ENCODE measurements at regions not wholly inside any gene's neighbourhood (a gene's known extent, or its start where the extent isn't known, plus 50 kb on each side); places are given as distances from the start of the nearest gene placed in this dataset.

DNA sequence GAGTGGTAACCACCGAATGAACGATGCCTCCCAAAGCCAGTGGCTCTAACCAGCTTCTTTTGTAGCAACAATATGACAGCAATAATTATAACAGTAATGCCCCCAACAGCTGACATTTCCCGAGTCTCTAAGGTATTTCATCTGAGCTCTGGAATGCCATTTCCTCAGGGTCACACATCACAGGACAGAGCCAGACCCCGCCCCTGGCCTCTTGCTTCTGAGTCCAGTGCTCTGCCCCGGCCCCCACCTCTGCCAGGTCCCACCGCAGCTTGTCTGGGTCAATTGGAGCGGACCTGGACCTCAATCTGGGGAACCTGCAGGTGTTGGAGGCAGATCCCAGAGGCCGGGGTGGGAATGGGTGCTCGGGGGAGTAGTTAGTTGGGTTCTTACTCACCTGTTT, 63.8 kb downstream of the IGLL1 start:
- no peak overlapping the region for H3K27ac ChIP-seq (ENCODE audit: low read length)
- H3F3A ChIP-seq (ENCODE audit: insufficient read depth, low read length), result no peaks in the 10 kb centered on the region
- no peaks in the 10 kb centered on the region for H3K9me2 ChIP-seq (replicated peaks; ENCODE audit: insufficient read depth, low read length)
- no peak for DNase-seq
- peaks cover 1% of the 10 kb centered on the region; the same call in 1 of the 2 replicates for H3K4me1 ChIP-seq (ENCODE audit: low read length)
- H2AFZ ChIP-seq (ENCODE audit: low read length), result no peak overlapping the region
- H3K36me3 ChIP-seq (replicated peaks; ENCODE audit: insufficient read depth, low read length), result no peaks in the 10 kb centered on the region
- H3K27me3 ChIP-seq (replicated peaks; ENCODE audit: insufficient read depth, low read length), result peaks cover 10% of the 10 kb centered on the region
- no peak overlapping the region for H3K4me2 ChIP-seq (ENCODE audit: low read depth, low read length)
- no peaks in the 10 kb centered on the region for H3K9me3 ChIP-seq (replicated peaks; ENCODE audit: insufficient read depth, low read length)
- no peak overlapping the region for H3K4me3 ChIP-seq (ENCODE audit: low read length)
- H3K9ac ChIP-seq (ENCODE audit: low read length), result no peak overlapping the region
- no peaks in the 10 kb centered on the region for H4K20me1 ChIP-seq (ENCODE audit: insufficient read depth, low read length)
- no peaks in the 10 kb centered on the region for H3K79me2 ChIP-seq (ENCODE audit: low read length)
- TF ChIP-seq EZH2 (optimal IDR thresholded peaks at IDR 0.05; ENCODE audit: low read depth, low read length), result no peak

DNA sequence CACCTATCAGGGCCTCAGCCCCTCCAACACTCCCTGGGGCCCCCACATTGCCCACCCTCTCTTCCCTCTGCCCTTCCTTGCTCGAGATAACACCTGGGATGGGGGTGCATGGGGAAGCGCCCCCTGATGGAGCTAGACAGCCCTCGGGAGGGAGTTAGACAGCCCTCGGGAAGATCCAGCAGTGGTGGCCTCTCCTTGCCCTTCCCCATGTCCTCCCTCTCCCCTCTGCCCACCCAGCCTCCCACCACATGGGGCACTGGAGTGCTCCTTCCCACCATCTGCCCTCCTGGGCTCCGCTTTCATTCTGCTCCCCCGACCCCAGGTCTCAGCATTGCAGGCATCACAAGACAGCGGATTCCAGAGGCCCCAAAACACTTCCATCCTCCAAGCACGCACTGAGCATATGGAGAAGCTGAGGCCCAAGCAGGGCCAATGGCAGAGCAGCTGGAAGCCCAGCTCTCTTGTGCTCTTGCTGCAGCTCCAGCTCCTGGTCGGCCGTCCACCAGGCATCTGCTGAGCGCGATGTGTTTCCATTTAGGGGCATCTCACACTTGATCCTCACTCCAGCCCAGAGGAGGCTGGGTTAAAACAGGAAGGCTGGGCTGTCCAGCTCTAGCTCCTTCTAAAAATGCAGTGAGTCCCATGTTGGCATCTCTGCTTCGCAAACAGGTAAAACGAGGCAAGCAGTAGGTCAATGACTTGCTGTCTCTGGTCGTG, 65.6 kb downstream of the IGLL1 start:
- no peak for TF ChIP-seq EZH2 (optimal IDR thresholded peaks at IDR 0.05; ENCODE audit: low read depth, low read length)
- TF ChIP-seq, protein P1, sequence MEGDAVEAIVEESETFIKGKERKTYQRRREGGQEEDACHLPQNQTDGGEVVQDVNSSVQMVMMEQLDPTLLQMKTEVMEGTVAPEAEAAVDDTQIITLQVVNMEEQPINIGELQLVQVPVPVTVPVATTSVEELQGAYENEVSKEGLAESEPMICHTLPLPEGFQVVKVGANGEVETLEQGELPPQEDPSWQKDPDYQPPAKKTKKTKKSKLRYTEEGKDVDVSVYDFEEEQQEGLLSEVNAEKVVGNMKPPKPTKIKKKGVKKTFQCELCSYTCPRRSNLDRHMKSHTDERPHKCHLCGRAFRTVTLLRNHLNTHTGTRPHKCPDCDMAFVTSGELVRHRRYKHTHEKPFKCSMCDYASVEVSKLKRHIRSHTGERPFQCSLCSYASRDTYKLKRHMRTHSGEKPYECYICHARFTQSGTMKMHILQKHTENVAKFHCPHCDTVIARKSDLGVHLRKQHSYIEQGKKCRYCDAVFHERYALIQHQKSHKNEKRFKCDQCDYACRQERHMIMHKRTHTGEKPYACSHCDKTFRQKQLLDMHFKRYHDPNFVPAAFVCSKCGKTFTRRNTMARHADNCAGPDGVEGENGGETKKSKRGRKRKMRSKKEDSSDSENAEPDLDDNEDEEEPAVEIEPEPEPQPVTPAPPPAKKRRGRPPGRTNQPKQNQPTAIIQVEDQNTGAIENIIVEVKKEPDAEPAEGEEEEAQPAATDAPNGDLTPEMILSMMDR (IDR thresholded peaks at IDR 0.05; ENCODE audit: low read length), result no peak
- TF ChIP-seq EZH2phosphoT487 (IDR thresholded peaks at IDR 0.05; ENCODE audit: low read length), result no peak
- Histone ChIP-seq H3K9me2 (replicated peaks; ENCODE audit: insufficient read depth, low read length) (no peaks in the 10 kb centered on the region), H2AFZ (ENCODE audit: low read length) (no peak overlapping the region), H3K27me3 (replicated peaks; ENCODE audit: insufficient read depth, low read length) (peaks cover 8% of the 10 kb centered on the region), H3K4me1 (ENCODE audit: low read length) (no peaks in the 10 kb centered on the region), H3K9me3 (replicated peaks; ENCODE audit: insufficient read depth, low read length) (no peaks in the 10 kb centered on the region), H3K36me3 (replicated peaks; ENCODE audit: insufficient read depth, low read length) (no peaks in the 10 kb centered on the region), H3K27ac (ENCODE audit: low read length) (no peak overlapping the region), H3K4me3 (ENCODE audit: low read length) (no peak overlapping the region), H3K79me2 (ENCODE audit: low read length) (no peaks in the 10 kb centered on the region), H3K9ac (ENCODE audit: low read length) (no peak overlapping the region), H3K4me2 (ENCODE audit: low read depth, low read length) (no peak overlapping the region), H4K20me1 (ENCODE audit: insufficient read depth, low read length) (no peaks in the 10 kb centered on the region), H3F3A (ENCODE audit: insufficient read depth, low read length) (no peaks in the 10 kb centered on the region)
- no peak for DNase-seq

DNA sequence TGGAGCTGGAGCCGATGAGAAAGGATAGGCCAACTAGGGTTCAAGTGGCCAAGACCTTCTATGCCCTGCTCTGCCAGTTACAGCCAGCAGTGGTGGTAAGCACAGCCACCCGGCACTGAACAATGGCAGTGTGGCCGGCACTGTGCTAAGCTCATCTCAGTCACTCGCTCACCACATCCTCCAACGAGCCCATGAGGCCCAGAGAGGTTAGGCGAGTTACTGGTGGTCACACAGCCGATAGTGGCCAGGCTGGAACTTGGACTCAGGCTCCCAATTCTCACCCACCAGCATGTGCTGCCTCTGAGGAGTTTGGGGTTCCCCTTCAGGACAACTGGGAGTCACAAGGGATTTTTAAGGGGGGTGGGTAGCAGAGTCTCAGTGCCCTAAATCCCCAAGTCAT, 66.4 kb downstream of the IGLL1 start:
- TF ChIP-seq, protein P1 (IDR thresholded peaks at IDR 0.05; ENCODE audit: low read length), result no peak
- TF ChIP-seq EZH2 (optimal IDR thresholded peaks at IDR 0.05; ENCODE audit: low read depth, low read length) (no peak), EZH2phosphoT487 (IDR thresholded peaks at IDR 0.05; ENCODE audit: low read length) (no peak)
- no peak overlapping the region for H2AFZ ChIP-seq (ENCODE audit: low read length)
- no peaks in the 10 kb centered on the region for H3K36me3 ChIP-seq (replicated peaks; ENCODE audit: insufficient read depth, low read length)
- DNase-seq, result no peak
- no peaks in the 10 kb centered on the region for H3K4me1 ChIP-seq (ENCODE audit: low read length)
- H4K20me1 ChIP-seq (ENCODE audit: insufficient read depth, low read length), result no peaks in the 10 kb centered on the region
- peaks cover 9% of the 10 kb centered on the region for H3K27me3 ChIP-seq (replicated peaks; ENCODE audit: insufficient read depth, low read length)
- H3K4me3 ChIP-seq (ENCODE audit: low read length), result no peak overlapping the region
- no peaks in the 10 kb centered on the region for H3K9me3 ChIP-seq (replicated peaks; ENCODE audit: insufficient read depth, low read length)
- no peak overlapping the region for H3K4me2 ChIP-seq (ENCODE audit: low read depth, low read length)
- no peak overlapping the region for H3K27ac ChIP-seq (ENCODE audit: low read length)
- no peaks in the 10 kb centered on the region for H3F3A ChIP-seq (ENCODE audit: insufficient read depth, low read length)
- H3K9ac ChIP-seq (ENCODE audit: low read length), result no peak overlapping the region
- H3K79me2 ChIP-seq (ENCODE audit: low read length), result no peaks in the 10 kb centered on the region
- H3K9me2 ChIP-seq (replicated peaks; ENCODE audit: insufficient read depth, low read length), result no peaks in the 10 kb centered on the region

DNA sequence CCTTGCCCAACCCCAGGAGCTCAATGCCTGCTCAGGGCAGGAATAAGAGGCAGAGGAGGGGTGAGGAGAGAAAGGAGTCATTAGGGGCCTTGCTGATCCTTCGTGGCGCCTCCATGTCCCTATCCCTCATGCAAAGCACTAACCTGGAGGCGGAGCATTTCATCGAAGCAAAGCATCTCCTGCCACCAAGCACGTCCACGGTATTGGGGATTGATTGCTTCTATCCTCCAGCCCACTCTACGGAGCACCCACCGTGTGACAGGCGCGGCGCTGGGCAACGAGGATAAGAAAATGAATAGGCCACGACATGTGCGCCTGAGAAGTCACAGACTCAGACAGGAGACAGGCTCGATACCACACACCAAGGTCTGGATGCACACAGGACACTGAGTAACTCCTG, 67.0 kb downstream of the IGLL1 start:
- no peak for DNase-seq
- no peak overlapping the region for H3K4me2 ChIP-seq (ENCODE audit: low read depth, low read length)
- no peaks in the 10 kb centered on the region for H3F3A ChIP-seq (ENCODE audit: insufficient read depth, low read length)
- no peaks in the 10 kb centered on the region for H3K9me2 ChIP-seq (replicated peaks; ENCODE audit: insufficient read depth, low read length)
- no peaks in the 10 kb centered on the region for H3K79me2 ChIP-seq (ENCODE audit: low read length)
- peaks cover 13% of the 10 kb centered on the region for H3K27me3 ChIP-seq (replicated peaks; ENCODE audit: insufficient read depth, low read length)
- H3K4me1 ChIP-seq (ENCODE audit: low read length), result no peaks in the 10 kb centered on the region
- no peak overlapping the region for H3K27ac ChIP-seq (ENCODE audit: low read length)
- no peak overlapping the region for H2AFZ ChIP-seq (ENCODE audit: low read length)
- H3K9me3 ChIP-seq (replicated peaks; ENCODE audit: insufficient read depth, low read length), result no peaks in the 10 kb centered on the region
- H3K4me3 ChIP-seq (ENCODE audit: low read length), result no peak overlapping the region
- H3K9ac ChIP-seq (ENCODE audit: low read length), result no peak overlapping the region
- H3K36me3 ChIP-seq (replicated peaks; ENCODE audit: insufficient read depth, low read length), result no peaks in the 10 kb centered on the region
- no peaks in the 10 kb centered on the region for H4K20me1 ChIP-seq (ENCODE audit: insufficient read depth, low read length)
- no peak for TF ChIP-seq EZH2phosphoT487 (IDR thresholded peaks at IDR 0.05; ENCODE audit: low read length)
- TF ChIP-seq, protein P1 (IDR thresholded peaks at IDR 0.05; ENCODE audit: low read length), result no peak
- TF ChIP-seq EZH2 (optimal IDR thresholded peaks at IDR 0.05; ENCODE audit: low read depth, low read length), result no peak
